Non-pigmented ciliary epithelial cell (primary cell): ENCODE measurements at regions not wholly inside any gene's neighbourhood (a gene's known extent, or its start where the extent isn't known, plus 50 kb on each side); places are given as distances from the start of the nearest gene placed in this dataset.
"Not testable (repeated sequence)": the region's sequence is repeated elsewhere in the genome, so short reads cannot be mapped to it uniquely, and the experiment has no call there.

ENCODE experiments used
- DNase-seq: peaks from one replicate; pipeline ENCODE4 v3.0.0-alpha.2; 2010; ENCODE audit warnings: low read depth

DNA sequence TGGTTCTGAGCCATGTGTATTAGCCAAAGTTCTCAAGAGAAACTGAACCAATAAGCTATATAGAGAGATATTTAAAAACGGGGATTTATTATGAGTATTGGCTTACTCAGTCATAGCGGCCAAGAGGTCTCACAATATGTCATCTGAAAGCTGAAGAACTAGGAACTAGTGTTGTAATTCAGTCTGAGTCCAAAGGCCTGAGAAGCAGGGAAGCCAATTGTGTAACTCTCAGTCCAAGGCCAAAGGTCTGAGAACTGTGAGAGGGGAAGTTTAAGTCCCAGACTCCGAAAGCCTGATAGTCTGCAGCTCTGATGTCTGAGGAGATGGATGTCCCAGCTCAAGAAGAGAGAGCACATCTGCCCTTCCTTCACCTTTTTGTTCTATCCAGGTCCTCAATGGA is 344.8 kb upstream of the USP15 start:
- no peak for DNase-seq

DNA sequence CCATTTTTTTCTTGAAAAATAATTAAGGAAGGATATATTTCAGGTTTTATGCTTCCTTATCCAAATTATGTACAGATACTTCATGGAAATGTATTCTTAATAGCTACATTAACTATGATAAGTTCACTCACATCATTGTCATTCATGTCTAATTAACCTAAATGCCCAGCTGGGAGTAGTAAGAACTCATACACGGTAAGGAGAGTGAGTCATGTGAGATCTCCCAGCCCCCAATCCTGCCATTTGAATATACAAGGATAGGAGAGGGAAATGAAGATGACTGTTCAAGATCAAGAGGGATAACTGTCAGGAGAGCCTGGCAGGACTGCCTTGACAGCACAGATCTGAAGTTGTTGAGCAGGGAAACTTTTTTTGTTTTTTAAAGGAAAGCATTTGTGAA is 343.4 kb upstream of the USP15 start:
- DNase-seq = no peak

DNA sequence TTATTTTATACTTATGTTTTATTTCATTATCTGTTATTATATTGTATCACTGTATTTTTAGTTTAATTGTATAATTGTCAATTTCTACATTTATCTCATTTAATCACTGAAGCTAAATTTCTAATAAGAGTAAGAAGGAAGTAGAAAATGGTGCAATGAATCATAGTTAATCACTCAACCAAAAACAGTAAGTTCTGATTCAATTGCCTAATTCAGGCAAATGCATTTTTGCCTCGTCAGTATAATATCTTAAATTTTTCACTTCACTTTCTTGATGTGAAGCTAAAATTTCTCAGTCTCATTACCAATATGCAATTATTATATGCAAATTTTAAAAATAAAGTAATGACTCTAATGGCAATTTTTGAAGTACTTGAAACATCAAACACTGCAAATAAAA is 340.5 kb upstream of the USP15 start:
- no peak for DNase-seq

DNA sequence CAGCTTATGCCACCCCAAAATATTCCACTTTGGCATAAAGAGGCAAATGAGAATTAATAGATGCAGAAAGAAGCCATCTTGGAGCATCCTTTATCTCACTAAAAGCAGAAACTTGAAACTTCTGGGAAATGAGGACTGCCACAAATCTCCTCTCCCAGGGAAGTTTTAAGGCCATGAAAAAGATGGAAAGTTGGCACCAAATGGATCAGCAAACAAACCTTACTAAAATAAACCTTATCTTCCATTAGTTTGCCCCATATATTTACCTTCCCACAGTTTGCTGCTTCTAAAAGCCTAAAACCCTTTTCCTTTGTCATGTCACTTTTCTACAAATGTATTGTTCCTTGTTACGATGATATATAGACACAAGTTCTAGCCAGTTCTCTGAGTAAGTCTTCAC is 340.0 kb upstream of the USP15 start:
- DNase-seq = no peak

DNA sequence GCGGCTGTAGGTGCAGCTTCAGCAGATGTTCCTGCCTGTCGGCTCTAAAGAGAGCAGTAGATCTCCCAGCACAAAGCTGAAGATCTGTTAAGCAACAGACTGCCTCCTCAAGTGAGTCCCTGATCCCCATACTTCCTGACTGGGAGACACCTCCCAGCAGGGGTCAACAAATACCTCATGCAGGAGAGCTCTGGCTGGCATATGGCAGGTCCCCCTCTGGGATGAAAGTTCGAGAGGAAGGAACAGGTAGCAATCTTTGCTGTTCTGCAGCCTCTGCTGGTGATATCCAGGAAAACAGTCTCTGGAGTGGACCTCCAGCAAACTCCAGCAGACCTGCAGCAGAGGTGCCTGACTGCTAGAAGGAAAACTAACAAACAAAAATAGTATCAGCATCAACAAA is 337.1 kb upstream of the USP15 start:
- DNase-seq = no peak

DNA sequence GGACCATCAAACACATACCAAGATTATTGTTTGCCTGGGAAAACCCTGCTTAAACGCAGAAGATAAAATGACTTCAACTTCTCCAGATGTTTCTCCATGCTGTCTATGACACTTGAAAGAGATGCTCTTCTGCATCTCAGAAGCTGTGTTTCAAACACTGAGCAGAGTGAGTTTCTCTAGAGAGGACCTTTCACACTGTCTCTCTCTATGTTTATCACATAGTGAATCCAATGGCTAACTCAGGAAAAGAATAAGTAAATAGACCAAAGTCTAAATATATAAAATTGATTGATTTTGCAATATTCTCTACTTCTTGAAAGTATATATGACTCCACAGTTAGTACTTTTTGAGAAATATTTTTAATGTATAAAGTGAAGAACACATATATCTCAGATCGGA is 325.6 kb upstream of the USP15 start:
- DNase-seq = no peak

DNA sequence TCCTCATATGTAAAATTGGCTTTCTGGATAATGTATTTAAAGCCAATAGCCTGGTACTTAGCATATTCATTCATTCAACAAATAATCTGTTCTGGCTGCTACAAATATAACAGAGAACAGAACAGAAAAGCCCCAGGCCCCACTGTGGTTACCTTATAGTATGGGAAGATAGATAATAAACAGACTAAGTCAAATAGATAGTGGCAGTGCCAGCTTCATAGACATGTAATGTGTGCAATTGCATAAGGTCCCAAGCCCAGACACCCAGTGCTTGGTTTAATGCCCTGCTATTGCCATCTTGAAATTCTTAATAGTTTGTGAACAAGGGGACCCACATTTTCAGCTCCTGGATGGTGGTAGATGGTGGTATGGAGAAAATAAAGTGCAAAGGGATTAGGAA is 320.2 kb upstream of the USP15 start:
- DNase-seq = no peak

DNA sequence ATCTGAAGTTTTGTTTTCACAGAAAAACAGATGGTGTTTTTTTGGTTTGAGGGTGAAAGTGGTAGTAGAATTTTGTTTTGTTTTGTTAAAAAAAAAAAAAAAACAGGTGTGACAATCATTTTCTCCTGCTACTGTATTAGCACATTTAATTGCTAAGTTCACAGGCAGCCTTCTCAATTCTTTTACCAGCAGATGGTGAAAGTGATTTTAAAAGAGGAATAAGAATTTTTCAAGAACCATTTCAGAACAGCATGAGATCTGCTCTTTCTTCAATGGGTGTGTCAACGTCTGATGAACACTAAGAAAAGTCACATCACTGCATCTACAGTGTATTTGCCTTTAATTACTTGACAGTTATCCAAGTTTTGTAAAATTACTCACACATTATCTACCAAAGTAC is 303.7 kb upstream of the USP15 start:
- no peak for DNase-seq

DNA sequence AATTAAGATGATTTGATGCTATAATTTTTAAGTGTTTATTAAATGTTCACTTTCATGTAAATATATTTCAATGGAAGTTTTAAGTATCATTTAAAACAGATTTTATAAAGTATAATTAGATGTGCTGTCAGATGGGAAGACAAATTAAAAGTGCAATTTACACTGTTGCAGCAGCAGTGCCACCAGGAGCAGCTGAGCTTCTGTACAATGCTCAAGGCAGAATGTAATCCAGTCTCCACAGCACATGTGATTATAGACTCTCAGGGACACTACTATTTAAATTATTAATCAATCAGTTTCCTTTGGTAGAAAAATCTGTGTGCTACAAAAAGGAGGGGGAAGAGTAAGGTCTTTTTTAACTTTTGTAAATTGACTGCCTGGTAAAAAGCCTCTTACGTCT is 285.7 kb upstream of the USP15 start:
- DNase-seq = no peak

DNA sequence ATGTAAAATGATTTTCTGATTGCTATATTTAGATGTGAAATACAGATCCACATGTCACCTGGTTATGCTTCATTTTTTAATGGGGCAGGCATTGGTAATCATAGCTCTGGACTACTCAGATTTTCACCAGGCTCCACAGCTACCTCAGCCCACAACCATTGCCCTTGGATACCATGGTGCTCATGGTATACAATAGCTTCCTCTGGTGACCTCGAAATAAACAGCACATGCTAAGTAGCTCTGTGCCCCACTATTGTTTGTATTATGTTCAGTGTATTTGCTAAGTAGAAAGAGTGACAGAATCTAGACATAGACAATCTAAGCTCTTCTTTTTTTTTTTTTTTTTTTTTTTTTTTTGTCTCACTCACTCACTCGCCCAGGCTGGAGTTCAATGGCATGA is 274.4 kb upstream of the USP15 start:
- DNase-seq = no peak

DNA sequence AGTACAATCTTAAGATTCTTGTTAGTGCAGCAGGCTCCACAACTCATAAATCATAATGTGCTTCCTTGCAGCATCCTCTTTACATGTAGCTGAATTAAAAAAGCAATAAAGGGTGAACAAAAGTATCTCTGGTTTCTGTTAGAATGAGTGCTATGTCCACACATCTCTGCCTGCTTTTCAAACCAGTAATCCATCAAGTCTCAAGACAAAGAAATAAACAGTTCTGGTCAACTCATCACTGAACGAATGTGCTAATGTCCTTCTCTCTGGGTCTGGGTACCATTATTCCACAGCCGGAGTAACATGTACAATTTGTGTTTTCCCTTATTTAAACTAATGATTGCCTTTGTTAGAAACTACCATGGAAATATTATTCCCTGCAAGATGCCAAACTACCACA is 273.0 kb upstream of the USP15 start:
- DNase-seq = no peak

DNA sequence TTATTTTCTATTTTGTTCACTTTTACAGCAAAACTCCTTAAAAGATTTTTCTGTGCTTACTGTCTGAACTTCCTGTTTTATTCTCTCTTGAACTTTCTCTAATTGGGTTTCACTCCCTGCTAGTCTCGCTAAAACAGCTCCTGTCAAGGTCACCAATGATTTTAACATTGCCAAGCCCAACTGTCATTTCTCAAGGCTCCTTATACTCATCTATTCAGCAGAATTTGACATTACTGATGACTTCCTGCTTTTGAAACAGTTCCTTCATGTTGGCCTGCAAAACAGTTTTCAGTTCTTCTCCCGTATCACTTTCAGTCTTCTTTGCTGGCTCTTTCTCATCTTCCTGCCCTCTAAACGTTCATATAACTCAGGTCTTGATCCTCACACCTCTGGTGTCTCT is 268.5 kb upstream of the USP15 start:
- no peak for DNase-seq

DNA sequence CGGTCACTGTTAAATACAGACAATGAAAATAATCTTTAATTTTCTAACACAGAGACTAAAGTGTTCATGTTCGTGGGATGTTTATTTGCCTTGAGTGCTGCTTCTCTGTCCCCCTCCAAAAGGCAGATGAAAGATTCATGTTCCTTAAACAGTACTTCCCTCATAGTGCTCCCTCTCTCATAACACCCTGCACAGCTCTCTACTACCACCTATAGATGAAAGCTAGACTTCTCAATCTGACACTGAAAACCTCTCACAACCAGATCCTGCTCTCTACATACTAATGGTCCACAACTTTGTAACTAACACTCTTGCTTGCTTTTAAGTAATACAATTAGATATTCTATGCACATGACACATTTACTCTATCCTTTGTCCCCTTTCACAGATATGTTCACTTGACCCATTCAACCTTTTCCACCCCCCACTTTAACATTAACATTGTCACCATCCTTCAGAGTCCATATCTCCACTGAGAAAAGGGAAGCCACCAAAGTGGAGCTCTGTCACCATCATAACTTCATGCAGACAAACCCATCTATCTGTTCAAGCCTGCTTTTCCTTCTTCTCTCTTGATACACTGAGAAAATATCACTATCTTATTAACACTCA is 266.4 kb upstream of the USP15 start:
- DNase-seq = peak; percentile 1

DNA sequence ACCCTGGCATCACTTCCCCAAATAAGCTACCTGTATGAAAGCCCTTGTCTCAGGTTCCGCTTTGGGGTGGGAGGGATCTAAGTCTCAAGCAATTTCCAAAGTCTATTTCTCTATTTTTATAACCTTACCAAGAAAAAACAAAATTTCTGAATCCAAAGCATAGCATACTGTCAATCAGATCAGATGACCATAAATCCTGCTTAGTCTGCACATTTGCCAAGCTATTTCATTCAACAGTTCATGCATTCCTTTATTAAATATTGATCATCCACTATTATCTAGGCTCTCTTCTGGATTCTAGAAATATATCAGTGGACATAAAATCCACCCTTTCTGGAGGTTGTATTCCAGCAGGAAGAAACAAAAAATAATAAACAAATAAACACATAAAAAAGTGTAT is 263.5 kb upstream of the USP15 start:
- DNase-seq = no peak

DNA sequence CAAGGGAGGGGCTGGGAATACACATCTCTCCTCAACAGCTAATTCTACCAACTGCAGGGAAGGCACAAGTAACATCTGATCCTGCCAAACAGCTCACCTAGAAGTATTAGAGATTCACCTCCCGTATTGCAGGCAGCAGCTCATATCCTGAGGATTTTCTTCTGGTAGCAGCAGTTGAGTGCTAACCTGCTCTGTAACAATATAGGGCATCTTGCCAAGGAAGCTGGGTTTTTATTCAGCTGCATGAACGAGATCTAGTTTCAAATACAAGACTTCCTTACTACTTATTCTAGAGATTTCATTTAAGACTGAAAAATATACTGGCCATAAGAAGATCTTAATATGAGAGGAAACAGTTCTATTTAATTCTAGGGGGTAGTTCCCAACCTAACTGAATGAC is 261.4 kb upstream of the USP15 start:
- no peak for DNase-seq

DNA sequence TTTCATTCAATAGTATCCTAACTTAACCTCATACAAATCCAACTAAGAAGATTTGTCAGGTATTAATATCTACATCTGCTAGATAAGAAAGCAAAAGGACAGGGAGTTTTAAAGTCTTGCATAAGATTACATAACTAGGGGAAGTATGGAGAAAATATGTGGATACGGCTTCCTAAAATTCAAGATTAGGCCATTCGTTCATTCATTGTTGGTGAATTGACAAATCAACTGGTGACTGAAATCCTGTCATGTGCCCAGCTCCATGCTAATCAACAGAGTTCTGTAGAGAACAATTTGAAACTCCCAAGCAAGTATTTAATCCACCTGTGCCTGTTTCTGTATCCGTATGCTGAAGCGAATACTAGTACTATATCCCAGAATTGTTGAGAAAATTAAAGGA is 260.9 kb upstream of the USP15 start:
- DNase-seq = no peak

DNA sequence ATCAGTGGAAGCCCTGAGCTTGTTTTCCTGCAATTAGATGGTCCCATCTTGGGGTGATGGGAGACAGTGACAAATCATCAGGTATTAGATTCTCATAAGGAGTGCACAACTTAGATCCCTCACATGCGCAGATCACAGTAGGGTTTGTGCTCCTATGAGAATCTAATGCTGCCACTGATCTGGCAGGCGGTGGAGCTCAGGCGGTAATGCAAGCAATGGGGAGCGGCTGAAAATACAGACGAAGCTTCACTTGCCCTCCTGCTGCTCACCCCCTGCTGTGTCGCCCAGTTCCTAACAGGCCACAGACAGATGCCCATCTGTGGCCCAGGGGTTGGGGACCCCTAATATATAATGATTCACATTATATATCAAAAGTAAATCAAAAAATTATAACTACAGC is 258.8 kb upstream of the USP15 start:
- no peak for DNase-seq

DNA sequence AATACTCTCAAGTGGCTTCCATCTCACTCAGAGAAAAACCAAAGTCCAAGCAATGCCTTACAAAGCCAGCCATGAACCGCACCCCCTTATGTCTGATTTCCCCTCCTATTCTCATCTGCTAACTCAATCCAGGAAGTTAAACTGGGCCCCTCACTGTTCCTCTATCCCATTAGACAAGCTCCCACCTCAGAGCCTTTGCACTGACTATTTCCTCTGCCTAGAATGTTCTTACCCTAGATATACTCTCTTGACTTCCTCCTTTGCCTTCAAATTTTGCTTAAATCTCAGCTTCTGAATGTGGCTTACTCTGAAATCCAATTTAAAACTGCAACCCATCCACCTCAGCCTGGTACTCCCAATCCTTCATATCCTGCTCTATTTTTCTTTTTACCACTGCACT is 257.0 kb upstream of the USP15 start:
- DNase-seq = no peak

DNA sequence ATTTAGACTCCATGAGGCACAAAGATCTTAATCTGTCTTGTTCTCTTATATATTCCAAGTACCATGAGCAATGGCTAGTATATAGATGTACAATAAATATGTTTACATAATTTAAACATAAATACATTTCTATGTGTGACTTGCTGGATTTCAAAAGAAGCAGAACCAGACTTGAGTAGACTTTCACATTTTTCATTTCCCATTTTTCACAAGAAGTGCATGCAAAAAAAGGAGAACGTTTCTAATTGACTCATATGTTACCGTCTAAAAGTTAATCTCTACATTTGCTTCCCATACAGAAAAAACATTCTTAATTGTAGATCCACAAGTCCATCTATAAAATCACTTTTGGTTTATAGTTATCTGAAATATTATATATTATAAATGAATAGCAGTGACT is 256.5 kb upstream of the USP15 start:
- no peak for DNase-seq

DNA sequence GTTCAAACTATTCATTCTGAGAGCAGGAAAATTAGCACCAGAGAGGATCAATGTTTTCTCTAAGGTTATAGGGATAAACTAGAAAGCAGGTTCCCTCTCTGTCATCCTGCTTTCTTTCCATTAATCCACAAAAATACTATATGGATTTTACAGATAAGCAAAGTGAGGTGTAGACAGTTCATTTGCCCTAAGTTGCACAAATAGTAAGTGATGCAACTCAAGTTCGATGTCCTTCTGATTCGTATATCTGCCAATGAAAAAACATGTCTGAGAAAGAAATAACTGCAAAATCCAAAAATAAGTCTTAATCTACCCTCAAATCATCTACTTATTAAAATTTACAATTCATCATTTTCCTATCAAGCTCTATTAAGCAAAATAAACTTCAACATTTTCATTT is 254.6 kb upstream of the USP15 start:
- no peak for DNase-seq

DNA sequence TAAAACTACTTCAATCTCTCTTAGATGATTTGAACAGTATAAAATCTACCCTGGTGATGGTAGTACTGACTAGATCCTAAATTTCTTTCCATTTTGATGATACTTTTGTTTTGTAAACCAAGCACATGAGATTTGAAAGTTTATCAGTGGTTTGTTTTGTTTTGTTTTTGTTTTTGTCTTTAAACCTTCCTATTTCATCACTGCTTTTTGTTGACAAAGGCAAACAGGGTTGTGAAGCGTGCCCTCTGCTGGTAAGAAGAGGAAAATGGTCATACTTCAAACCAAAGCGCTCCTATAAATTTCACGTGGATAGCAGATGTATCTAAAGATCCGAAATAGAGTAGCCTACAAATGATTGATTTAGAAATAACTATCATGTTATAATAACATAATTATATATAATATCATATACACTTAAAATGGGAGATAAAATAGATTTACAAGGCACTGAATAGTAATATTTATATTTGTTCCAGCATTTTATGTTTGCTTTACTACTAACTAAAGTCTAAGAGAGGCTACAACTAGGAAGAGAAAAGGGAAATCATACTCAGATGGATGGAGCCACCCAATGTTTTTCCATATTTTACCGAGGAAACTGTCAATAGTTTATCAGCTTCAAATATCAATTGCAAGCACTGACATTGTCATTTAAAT is 254.0 kb upstream of the USP15 start:
- peak; percentile 11 for DNase-seq

DNA sequence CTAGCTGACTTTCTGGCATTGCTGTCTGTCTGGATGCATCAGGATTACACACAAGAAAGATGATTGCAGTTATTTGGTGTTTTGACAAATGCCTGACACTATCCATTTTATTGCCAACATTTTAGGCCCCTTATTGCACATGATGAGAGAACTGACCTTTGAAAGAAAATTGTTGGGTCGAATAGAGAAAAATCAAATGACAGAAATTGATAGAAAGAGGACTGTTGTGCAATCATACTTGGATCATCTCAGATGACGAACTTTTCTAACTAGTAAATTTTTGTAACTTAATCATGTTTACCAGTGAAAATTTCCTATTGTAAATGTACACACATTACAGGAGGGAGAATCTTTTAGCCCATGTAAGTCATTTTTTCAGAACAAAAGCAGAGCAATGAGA is 251.5 kb upstream of the USP15 start:
- DNase-seq = no peak

DNA sequence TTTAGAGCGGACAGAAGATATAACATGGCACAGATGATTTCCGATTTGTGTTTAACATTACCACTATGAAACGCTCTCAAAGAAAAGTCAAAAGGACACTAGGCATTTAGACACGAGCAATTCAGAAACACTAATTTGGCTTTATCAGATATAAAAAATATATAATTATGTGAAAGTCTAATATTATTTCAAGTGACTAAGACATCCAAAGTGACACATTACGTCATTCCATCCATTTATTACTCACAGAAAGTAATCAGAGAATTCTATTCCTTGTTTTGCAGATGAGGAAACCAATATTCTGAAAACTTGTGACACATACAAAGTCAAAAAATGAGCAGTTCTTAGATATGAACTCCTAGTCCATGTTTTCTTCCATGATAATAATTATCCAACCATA is 250.8 kb upstream of the USP15 start:
- DNase-seq = no peak

DNA sequence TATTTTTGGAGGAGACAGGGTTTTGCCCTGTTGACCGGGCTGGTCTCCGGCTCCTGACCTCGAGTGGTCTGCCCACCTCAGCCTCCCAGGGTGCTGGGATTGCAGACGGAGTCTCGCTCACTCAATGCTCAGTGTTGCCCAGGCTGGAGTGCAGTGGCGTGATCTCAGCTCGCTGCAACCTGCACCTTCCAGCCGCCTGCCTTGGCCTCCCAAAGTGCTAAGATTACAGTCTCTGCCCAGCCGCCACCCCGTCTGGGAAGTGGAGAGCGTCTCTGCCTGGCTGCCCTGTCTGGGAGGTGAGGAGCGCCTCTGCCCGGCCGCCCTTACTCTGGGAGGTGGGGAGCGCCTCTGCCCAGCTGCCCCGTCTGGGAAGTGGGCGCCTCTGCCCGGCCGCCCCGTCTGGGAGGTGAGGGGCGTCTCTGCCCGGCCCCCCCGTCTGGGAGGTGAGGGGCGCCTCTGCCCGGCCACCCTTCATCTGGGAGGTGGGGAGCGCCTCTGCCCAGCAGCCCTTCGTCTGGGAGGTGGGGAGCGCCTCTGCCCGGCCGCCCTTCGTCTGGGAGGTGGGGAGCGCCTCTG is 249.8 kb upstream of the USP15 start:
- not testable (repeated sequence) for DNase-seq
